ENCODE measurements at regions not wholly inside any gene's neighbourhood (a gene's known extent, or its start where the extent isn't known, plus 50 kb on each side); places are given as distances from the start of the nearest gene placed in this dataset.

GRCh38 chr1:209012443-209013196, 570.9 kb upstream of the CAMK1G start:
- no peak for DNase-seq (ENCODE audit: low read depth, low spot score)

- DNase-seq (ENCODE audit: low read depth, low spot score): no peak
Measured at GRCh38 chr1:209015092-209015491, 568.4 kb upstream of the CAMK1G start.

GRCh38 chr1:209021622-209022021, 561.9 kb upstream of the CAMK1G start:
- DNase-seq (ENCODE audit: low read depth, low spot score): no peak

GRCh38 chr1:209023790-209024189, 559.7 kb upstream of the CAMK1G start:
- DNase-seq (ENCODE audit: low read depth, low spot score): no peak

GRCh38 chr1:209029737-209030136, 553.8 kb upstream of the CAMK1G start:
- DNase-seq (ENCODE audit: low read depth, low spot score): no peak

- no peak for DNase-seq (ENCODE audit: low read depth, low spot score)
Measured at GRCh38 chr1:209030454-209031167, 552.9 kb upstream of the CAMK1G start.

- no peak for DNase-seq (ENCODE audit: low read depth, low spot score)
Measured at GRCh38 chr1:209037064-209037463, 546.5 kb upstream of the CAMK1G start.

- no peak for DNase-seq (ENCODE audit: low read depth, low spot score)
Measured at GRCh38 chr1:209038316-209038715, 545.2 kb upstream of the CAMK1G start.

GRCh38 chr1:209038735-209039134, 544.8 kb upstream of the CAMK1G start:
- DNase-seq (ENCODE audit: low read depth, low spot score): no peak

GRCh38 chr1:209040351-209040750, 543.2 kb upstream of the CAMK1G start:
- no peak for DNase-seq (ENCODE audit: low read depth, low spot score)

- no peak for DNase-seq (ENCODE audit: low read depth, low spot score)
Measured at GRCh38 chr1:209041927-209042326, 541.6 kb upstream of the CAMK1G start.

GRCh38 chr1:209042413-209042812, 541.1 kb upstream of the CAMK1G start:
- DNase-seq (ENCODE audit: low read depth, low spot score): no peak

- DNase-seq (ENCODE audit: low read depth, low spot score): no peak
Measured at GRCh38 chr1:209045331-209046057, 538.0 kb upstream of the CAMK1G start.

- no peak for DNase-seq (ENCODE audit: low read depth, low spot score)
Measured at GRCh38 chr1:209046058-209046417, 537.5 kb upstream of the CAMK1G start.

- DNase-seq (ENCODE audit: low read depth, low spot score): no peak
Measured at GRCh38 chr1:209046935-209047334, 536.6 kb upstream of the CAMK1G start.

- no peak for DNase-seq (ENCODE audit: low read depth, low spot score)
Measured at GRCh38 chr1:209048941-209049669, 534.4 kb upstream of the CAMK1G start.

- DNase-seq (ENCODE audit: low read depth, low spot score): no peak
Measured at GRCh38 chr1:209051570-209051969, 531.9 kb upstream of the CAMK1G start.

- DNase-seq (ENCODE audit: low read depth, low spot score): no peak
Measured at GRCh38 chr1:209053587-209053986, 529.9 kb upstream of the CAMK1G start.

GRCh38 chr1:209057083-209057482, 526.4 kb upstream of the CAMK1G start:
- DNase-seq (ENCODE audit: low read depth, low spot score): no peak

GRCh38 chr1:209057901-209058300, 525.6 kb upstream of the CAMK1G start:
- DNase-seq (ENCODE audit: low read depth, low spot score): no peak

- DNase-seq (ENCODE audit: low read depth, low spot score): no peak
Measured at GRCh38 chr1:209059376-209059775, 524.1 kb upstream of the CAMK1G start.

- no peak for DNase-seq (ENCODE audit: low read depth, low spot score)
Measured at GRCh38 chr1:209059981-209060380, 523.5 kb upstream of the CAMK1G start.

All from smooth muscle cell of the brain vasculature (primary cell).